Activated gamma-delta T cell (primary cell): ENCODE measurements at regions not wholly inside any gene's neighbourhood (a gene's known extent, or its start where the extent isn't known, plus 50 kb on each side); places are given as distances from the start of the nearest gene placed in this dataset.
"Not testable (repeated sequence)": the region's sequence is repeated elsewhere in the genome, so short reads cannot be mapped to it uniquely, and the experiment has no call there.

Experiments
- DNase-seq: peaks from one replicate; lab custom pipeline; 2025; lab: John Stamatoyannopoulos, UW

DNA sequence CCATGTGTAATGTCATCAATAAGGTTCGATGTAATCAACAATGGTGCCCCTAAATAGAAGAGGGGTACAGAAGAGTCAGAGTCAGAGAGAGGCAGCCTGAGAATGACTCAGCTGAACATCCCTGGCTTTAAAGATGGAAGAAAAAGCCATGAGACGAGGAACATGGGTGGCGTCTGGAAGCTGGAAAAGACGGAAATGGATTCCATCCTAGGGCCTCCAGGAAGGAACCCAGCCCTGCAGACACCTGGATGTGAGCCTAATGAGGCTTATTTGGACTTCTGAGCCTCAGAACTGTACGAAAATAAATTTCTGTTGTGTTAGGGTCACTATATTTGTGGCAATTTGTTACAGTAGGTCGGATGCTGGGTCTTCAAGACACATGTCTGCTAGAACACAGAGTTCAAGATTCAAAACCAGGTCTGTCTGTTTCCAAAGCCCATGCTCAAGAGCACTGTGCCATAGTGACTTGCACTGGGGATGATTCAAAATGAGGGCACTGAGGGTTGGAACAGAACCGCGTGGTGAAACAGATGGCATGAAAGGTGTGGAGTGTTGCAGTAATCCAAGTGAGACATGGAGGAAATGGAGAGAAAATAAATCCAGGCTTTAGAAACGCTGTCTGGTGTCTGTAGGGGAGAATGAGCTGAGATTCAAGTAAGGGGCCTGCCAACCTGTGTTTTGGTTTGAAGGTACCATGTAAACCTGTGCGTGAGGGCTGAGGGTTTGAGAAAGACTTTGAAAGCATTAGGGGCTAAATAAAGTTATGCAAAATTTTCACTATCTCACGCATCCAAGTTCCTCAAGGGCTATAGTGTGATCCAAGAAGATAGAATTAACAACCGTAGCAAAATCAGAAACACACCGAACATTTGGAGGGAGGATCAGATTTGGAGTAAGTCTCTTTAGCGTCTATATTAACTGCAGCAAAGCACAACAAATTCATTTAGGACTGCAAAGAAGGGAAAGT, 849.1 kb upstream of the AUTS2 start:
- no peak for DNase-seq

DNA sequence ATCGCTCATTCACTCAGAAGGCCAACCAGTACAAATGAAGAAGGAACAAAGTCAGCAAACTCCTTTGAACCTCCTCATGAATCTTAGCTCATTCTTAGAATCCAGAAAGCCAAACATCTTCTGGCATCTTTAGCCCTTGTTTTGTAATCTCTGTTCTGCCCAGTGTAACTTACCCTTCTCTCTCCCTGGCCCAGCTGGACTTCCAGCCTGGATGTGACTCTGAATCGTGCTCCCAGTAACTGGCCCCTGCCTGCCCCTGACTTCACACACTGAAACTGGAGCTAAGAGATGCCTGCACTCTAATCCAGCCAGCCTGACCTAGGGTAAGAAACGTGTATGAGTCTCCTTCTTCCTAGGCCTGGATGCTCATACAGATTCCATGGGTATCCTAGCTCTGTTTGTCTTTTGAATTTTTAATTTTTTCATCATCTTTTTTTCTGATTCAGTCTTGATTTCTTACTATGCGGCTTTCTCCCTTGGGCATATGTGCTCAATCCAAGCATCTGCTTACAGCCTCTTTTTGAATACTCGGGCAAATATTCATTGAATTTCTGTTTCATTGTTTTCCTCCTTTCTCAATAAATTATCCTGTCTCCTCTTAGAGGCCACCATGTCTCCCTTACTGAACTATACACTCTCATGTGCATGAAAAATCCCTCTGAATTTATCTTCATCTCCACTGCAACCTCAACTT, 845.6 kb upstream of the AUTS2 start:
- no peak for DNase-seq

GRCh38 chr7:68754414-68754813, 843.9 kb upstream of the AUTS2 start:
- DNase-seq: no peak

DNA sequence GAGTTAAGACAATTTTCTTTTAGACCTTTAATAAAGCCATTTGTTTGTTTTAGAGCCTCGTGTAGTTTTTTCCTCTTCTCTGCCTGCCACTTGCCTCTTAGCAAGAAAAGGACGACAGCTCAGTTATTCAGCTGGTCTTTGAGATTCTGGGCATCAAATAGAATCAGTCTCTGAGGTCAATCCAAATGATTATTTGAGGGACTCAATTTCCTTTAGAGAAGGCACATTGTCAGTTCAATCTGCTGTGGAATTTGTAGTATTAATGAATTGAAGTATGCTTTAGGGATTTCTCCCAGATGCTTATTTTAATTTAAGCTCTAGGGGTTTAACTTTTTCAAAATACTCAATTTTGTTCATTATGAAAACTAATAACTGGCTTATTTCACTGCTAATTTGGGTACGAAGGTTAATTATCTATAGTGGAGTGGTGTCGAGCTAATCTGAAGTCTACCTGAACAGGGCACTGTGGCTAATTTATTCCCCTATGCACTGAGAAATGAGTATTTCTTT, 841.2 kb upstream of the AUTS2 start:
- DNase-seq: no peak

DNA sequence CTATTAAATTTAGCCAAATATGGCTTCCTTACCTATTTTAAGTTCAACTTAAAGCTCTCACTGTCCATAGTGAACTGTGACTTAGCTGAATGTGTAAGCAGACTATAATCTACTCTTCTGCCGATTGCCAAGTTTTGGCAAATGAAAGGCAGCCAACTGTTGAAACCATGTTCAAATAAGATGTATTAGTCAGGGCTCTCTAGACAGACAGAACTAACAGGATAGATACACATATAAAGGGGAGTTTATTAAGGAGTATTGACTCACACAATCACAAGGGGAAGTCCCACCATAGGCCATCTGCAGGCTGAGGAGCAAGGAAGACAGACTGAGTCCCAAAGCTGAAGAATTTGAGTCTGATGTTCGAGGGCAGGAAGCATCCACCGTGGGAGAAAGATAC, 837.7 kb upstream of the AUTS2 start:
- DNase-seq: no peak

DNA sequence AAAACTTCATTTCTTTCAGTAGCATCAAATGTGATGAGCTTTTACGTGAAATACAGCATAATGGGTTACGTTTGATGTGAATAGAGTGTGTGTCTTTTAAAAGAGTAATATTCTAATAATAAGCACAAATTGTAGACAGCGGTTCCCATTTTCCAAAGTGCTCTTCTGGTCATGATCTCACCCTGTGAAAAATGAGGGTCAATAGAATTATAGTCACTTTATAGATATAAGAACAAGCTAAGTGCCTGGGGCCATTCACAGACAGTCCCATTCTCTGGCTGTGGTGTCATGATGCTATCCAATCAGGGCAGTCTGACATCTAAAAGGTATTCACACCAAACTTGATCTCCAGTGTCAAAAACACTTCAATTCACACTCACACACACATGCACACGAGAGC, 830.8 kb upstream of the AUTS2 start:
- no peak for DNase-seq

GRCh38 chr7:68770649-68771048, 827.6 kb upstream of the AUTS2 start:
- DNase-seq: no peak

DNA sequence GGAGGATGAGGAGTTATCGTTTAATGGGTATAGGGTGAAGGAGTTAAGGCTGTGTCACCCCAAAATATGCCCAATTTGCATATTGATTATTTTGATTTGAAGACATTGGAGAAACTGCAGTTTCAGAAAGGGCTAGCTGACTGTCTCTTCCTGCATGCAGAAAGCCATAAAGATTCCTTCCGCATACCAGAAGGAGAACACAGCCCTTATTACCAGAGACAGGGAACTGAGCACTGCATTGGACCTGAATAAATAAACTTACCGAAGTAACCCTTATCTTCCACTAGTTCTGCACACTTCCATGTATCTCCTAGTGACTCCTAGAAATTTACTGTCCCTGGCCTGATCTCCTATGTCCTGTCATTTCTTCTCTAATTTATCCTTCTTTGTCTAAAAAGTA, 821.9 kb upstream of the AUTS2 start:
- no peak for DNase-seq

GRCh38 chr7:68783684-68784083, 814.6 kb upstream of the AUTS2 start:
- no peak for DNase-seq

DNA sequence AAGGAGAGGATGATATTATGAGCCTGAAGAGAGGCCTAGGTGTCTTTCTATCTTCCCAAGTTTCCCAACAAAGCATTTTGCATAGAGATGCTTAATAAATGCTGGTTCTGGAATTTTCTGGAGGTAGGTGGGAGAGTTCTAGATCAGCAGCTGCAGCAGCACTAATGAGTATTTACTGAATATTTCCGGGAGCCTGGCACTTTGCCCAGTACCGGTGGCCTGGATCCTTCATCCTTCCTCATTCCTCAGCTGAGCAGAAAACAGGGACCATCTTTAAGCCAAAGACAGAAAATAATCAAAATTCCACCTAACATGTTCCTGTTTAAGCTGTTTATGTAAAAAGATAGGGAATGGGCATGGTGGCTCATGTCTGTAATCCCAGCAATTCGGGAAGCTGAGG, 813.2 kb upstream of the AUTS2 start:
- DNase-seq: no peak

DNA sequence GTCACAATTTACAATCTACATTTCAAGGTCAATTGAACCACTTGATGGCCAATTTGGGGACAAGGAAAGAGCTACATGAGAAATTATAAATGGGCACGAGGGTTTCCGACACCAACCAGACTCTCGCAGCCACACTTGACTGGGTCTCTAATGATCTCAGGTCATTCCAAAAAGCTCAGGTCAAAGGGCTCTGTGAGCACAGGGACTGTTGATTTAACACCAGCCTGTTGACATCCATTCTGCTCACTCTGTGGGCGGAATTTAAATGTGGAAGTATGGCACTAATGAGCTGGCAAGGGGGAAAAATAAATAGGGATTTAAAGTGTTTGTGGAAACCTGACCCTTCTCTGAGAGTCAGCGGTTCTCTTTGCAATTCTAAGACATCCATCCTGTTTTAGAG, 810.7 kb upstream of the AUTS2 start:
- DNase-seq: no peak

DNA sequence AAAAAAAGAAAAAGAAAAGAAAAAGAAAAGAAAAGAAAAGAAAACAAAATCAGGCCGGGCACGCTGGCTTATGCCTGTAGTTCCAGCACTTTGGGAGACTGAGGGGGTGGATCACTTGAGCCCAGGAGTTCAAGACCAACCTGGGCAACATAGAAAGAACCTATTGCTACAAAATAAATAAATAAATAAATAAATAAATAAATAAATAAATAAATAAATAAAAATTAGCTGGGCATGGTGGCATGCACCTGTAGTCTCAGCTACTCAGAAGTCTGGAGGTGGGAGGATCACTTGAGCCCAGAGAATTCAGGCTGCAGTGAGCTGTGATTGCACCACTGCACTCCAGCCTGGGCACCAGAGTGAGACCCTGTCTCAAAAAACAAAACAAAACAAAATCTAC, 809.7 kb upstream of the AUTS2 start:
- DNase-seq: not testable (repeated sequence)

GRCh38 chr7:68789597-68789996, 808.7 kb upstream of the AUTS2 start:
- no peak for DNase-seq

DNA sequence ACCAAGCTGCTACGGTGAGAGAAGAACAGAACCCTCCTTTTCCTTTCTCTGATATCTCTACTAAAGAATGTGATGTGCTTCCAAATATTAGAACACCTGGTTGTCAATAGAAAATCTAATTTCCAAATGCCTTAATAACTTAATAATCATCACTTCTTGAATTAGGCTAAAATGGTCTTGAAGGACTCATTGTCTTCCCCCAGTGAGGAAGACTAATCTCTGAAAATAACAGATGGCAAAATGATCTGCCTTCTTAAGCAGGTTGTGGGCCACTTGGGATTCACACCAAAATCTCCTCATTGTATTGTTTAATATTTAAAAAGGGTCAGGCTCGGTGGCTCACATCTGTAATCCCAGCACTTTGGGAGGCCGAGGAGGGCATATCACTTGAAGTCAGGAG, 805.9 kb upstream of the AUTS2 start:
- DNase-seq: no peak

- DNase-seq: no peak
Measured at GRCh38 chr7:68793513-68793912, 804.8 kb upstream of the AUTS2 start.

DNA sequence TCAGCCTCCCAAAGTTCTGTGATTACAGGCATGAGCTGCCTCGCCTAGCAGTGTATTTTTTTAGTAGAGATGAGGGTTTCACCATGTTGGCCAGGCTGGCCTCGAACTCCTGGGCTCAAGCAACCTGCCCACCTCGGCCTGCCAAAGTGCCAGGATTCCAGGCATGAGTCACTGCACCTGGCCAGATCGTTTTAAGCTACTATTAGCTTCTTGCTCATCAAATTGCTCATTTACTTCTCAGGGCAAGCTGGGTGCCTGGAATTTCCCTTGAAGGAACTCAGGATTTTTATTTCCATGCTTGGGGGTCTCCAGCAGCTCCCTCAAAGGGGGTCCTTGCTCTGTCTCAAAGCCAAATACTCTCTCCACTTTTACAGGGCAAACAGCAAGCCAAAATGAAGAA, 798.0 kb upstream of the AUTS2 start:
- DNase-seq: no peak

- DNase-seq: no peak
Measured at GRCh38 chr7:68805159-68805558, 793.1 kb upstream of the AUTS2 start.

GRCh38 chr7:68807666-68808065, 790.6 kb upstream of the AUTS2 start:
- DNase-seq: no peak

- DNase-seq: no peak
Measured at GRCh38 chr7:68813551-68814080, 784.7 kb upstream of the AUTS2 start.

- DNase-seq: no peak
Measured at GRCh38 chr7:68816491-68816890, 781.8 kb upstream of the AUTS2 start.

GRCh38 chr7:68820321-68820720, 778.0 kb upstream of the AUTS2 start:
- DNase-seq: no peak

DNA sequence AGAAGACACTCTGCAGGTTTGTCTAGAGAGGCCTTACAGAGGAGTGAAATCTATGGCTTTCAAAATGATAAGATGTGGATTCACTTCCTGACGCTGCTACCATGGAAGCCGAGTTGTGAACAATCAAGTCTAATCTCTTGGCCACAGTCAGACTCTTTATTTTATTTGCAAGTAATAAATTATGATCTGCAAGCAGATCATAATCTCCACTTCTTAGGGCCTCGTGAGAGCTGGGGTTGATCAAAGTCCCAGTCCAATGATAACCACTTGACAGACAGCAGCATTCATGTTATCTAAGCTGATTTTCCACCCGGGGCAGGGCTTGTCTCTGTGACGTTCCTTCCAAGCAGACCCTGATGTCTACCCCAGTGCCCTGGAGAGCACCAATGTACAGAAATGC, 776.4 kb upstream of the AUTS2 start:
- no peak for DNase-seq
